HEK293 (cell line): ENCODE measurements at regions not wholly inside any gene's neighbourhood (a gene's known extent, or its start where the extent isn't known, plus 50 kb on each side); places are given as distances from the start of the nearest gene placed in this dataset.

Source experiments
- CTCF ChIA-PET: fragments of 350-600 bp; formaldehyde crosslinking; extraction: SDS; loops from one replicate; lab custom pipeline; 2021; ENCODE audit warnings: antibody characterized with exemption; lab: Yijun Ruan, JAX
- POLR2A ChIA-PET: fragments of 300-600 bp; formaldehyde crosslinking; extraction: SDS; loops from one replicate; lab custom pipeline; 2020; ENCODE audit warnings: antibody characterized with exemption, inconsistent platforms; lab: Yijun Ruan, JAX
- H3K27ac ChIP-seq: fragments of 200-500 bp; sonication (Bioruptor generic); 2 replicates; pipeline ENCODE4 v1.5.1; 2014; ENCODE audit warnings: low read depth, low read length, control low read depth, inconsistent platforms; ENCODE audit errors: extremely low read depth
- H3K36me3 ChIP-seq, 2 experiments: fragments of 200-500 bp in 1 of 2; sonication (Bioruptor generic) in 1 of 2; 1 replicate in 1 of 2; 2 replicates in 1 of 2; pipeline ENCODE4 v1.5.1; 2014 to 2017; ENCODE audit warnings: inconsistent platforms in 2 of 2, low read length in 2 of 2; ENCODE audit not compliant: control insufficient read depth in 2 of 2, insufficient read depth in 1 of 2
- H3K4me1 ChIP-seq: fragments of 200-500 bp; sonication (Bioruptor generic); 2 replicates; pipeline ENCODE4 v1.5.1; 2014; ENCODE audit warnings: mild to moderate bottlenecking, low read length, inconsistent platforms; ENCODE audit not compliant: control insufficient read depth, insufficient read depth
- H3K4me3 ChIP-seq: 2 replicates; pipeline ENCODE4 v1.5.1; 2011; ENCODE audit warnings: low read depth, mild to moderate bottlenecking, control low read depth, low read length, moderate library complexity
- H3K9me3 ChIP-seq: fragments of 200-500 bp; sonication (Bioruptor generic); 2 replicates; pipeline ENCODE4 v1.5.1; 2014; ENCODE audit warnings: low read depth, low read length, inconsistent platforms; ENCODE audit not compliant: control insufficient read depth, insufficient read depth
- BCL11B ChIP-seq: fragments of 450-650 bp; formaldehyde crosslinking; IDR thresholded peaks from 2 replicates; pipeline ENCODE4 v1.5.1; 2016; ENCODE audit warnings: low read depth, missing biosample characterization, missing genetic modification characterization
- FEZF1 ChIP-seq: fragments of 450-650 bp; formaldehyde crosslinking; IDR thresholded peaks from 2 replicates; pipeline ENCODE4 v1.5.1; 2016; ENCODE audit warnings: missing biosample characterization, missing genetic modification characterization
- INSM2 ChIP-seq: fragments of 450-650 bp; formaldehyde crosslinking; IDR thresholded peaks from 2 replicates; pipeline ENCODE4 v1.5.1; 2016; ENCODE audit warnings: missing biosample characterization, missing genetic modification characterization
- KLF1 ChIP-seq: fragments of 450-650 bp; formaldehyde crosslinking; IDR thresholded peaks from 2 replicates; pipeline ENCODE4 v1.5.1; 2016; ENCODE audit warnings: missing biosample characterization, missing genetic modification characterization
- REST ChIP-seq: fragments of 450-650 bp; formaldehyde crosslinking; IDR thresholded peaks from 2 replicates; pipeline ENCODE4 v1.5.1; 2016; ENCODE audit warnings: missing biosample characterization, missing genetic modification characterization
- ZBTB26 ChIP-seq: fragments of 450-650 bp; formaldehyde crosslinking; optimal IDR thresholded peaks from 2 replicates; pipeline ENCODE3; 2016; ENCODE audit warnings: missing biosample characterization, mild to moderate bottlenecking, missing genetic modification characterization
- ZFP37 ChIP-seq: fragments of 450-650 bp; formaldehyde crosslinking; IDR thresholded peaks from 2 replicates; pipeline ENCODE4 v1.5.1; 2016; ENCODE audit warnings: missing biosample characterization, missing genetic modification characterization
- ZFP69B ChIP-seq: fragments of 450-650 bp; formaldehyde crosslinking; IDR thresholded peaks from 2 replicates; pipeline ENCODE4 v1.5.1; 2016; ENCODE audit warnings: missing biosample characterization, missing genetic modification characterization
- ZNF121 ChIP-seq: fragments of 450-650 bp; formaldehyde crosslinking; IDR thresholded peaks from 2 replicates; pipeline ENCODE4 v1.5.1; 2016; ENCODE audit warnings: missing biosample characterization, missing genetic modification characterization
- ZNF138 ChIP-seq: fragments of 450-650 bp; formaldehyde crosslinking; IDR thresholded peaks from 2 replicates; pipeline ENCODE4 v1.5.1; 2016; ENCODE audit warnings: missing biosample characterization, missing genetic modification characterization, borderline replicate concordance
- ZNF155 ChIP-seq: fragments of 450-650 bp; formaldehyde crosslinking; IDR thresholded peaks from 2 replicates; pipeline ENCODE4 v1.5.1; 2016; ENCODE audit warnings: missing biosample characterization, missing genetic modification characterization
- ZNF174 ChIP-seq: fragments of 450-650 bp; formaldehyde crosslinking; IDR thresholded peaks from 2 replicates; pipeline ENCODE4 v1.5.0; 2017; ENCODE audit warnings: missing biosample characterization, mild to moderate bottlenecking, missing genetic modification characterization
- ZNF18 ChIP-seq: fragments of 450-650 bp; formaldehyde crosslinking; IDR thresholded peaks from 2 replicates; pipeline ENCODE4 v1.5.1; 2016; ENCODE audit warnings: missing biosample characterization, missing genetic modification characterization
- ZNF26 ChIP-seq: fragments of 450-650 bp; formaldehyde crosslinking; IDR thresholded peaks from 2 replicates; pipeline ENCODE4 v1.5.1; 2016; ENCODE audit warnings: missing biosample characterization, missing genetic modification characterization
- ZNF311 ChIP-seq: fragments of 450-650 bp; formaldehyde crosslinking; IDR thresholded peaks from 2 replicates; pipeline ENCODE4 v1.5.1; 2017; ENCODE audit warnings: missing biosample characterization, missing genetic modification characterization, borderline replicate concordance
- ZNF335 ChIP-seq: fragments of 450-650 bp; formaldehyde crosslinking; conservative IDR thresholded peaks from 2 replicates; pipeline ENCODE4 v1.5.1; 2016; ENCODE audit warnings: missing biosample characterization, missing genetic modification characterization
- ZNF560 ChIP-seq: fragments of 450-650 bp; formaldehyde crosslinking; IDR thresholded peaks from 2 replicates; pipeline ENCODE4 v1.5.1; 2017; ENCODE audit warnings: missing biosample characterization, missing genetic modification characterization, borderline replicate concordance
- ZNF629 ChIP-seq: fragments of 450-650 bp; formaldehyde crosslinking; IDR thresholded peaks from 2 replicates; pipeline ENCODE4 v1.5.1; 2017; ENCODE audit warnings: missing biosample characterization, missing genetic modification characterization
- ZNF645 ChIP-seq: fragments of 450-650 bp; formaldehyde crosslinking; IDR thresholded peaks from 2 replicates; pipeline ENCODE4; 2016; ENCODE audit warnings: missing biosample characterization, missing genetic modification characterization
- ZNF830 ChIP-seq: fragments of 450-650 bp; IDR thresholded peaks from 2 replicates; pipeline ENCODE4 v1.5.0; 2018; ENCODE audit warnings: missing biosample characterization, missing genetic modification characterization, low read depth, mild to moderate bottlenecking, moderate library complexity

GRCh38 chr2:47708801-47709499, 74.0 kb upstream of the MSH6 start (continued):
- TF ChIP-seq ZNF18 (tag by site-specific recombination) (no peak), KLF1 (tag by site-specific recombination) (no peak), ZNF645 (tag by site-specific recombination) (no peak)
- TF ChIP-seq, all 188 proteins: peak for 0

- CTCF ChIA-PET: interaction anchor here (0.7 kb wide), 1 partner anchor 37 kb away, joined by 3 read pairs; no protein-coding TSS in a partner anchor
- POLR2A ChIA-PET: no interaction called here
- no peak for TF ChIP-seq REST (tag by site-specific recombination)
- no peak for TF ChIP-seq ZBTB26 (tag by site-specific recombination)
- no peak for TF ChIP-seq ZFP69B
- TF ChIP-seq ZNF26 (tag by site-specific recombination): no peak
- TF ChIP-seq ZNF155: no peak
- no peak for TF ChIP-seq FEZF1
- TF ChIP-seq ZNF629 (tag by site-specific recombination): no peak
- TF ChIP-seq ZNF311: no peak
- no peak for TF ChIP-seq BCL11B
- no peak for TF ChIP-seq ZNF174 (tag by site-specific recombination)
- no peak for TF ChIP-seq INSM2 (tag by site-specific recombination)
- TF ChIP-seq ZNF335: no peak
- no peak for TF ChIP-seq ZFP37 (tag by site-specific recombination)
- TF ChIP-seq ZNF121 (tag by site-specific recombination): no peak
- no peak for TF ChIP-seq ZNF560
- no peak for TF ChIP-seq ZNF830 (tag by site-specific recombination)
- TF ChIP-seq ZNF138 (tag by site-specific recombination): no peak
These were observed 78.7 kb upstream of the MSH6 start for GRCh38 chr2:47704287-47704686.

More at GRCh38 chr2:47704287-47704686, 78.7 kb upstream of the MSH6 start:
- H3K9me3 ChIP-seq: no peaks in the 10 kb centered on the region
- H3K4me1 ChIP-seq: no peaks in the 10 kb centered on the region
- no peak overlapping the region for H3K27ac ChIP-seq
- H3K36me3 ChIP-seq: no peaks in the 10 kb centered on the region
- H3K4me3 ChIP-seq: no peak overlapping the region
